H7 (cell line): ENCODE measurements at regions not wholly inside any gene's neighbourhood (a gene's known extent, or its start where the extent isn't known, plus 50 kb on each side); places are given as distances from the start of the nearest gene placed in this dataset.

ENCODE experiments used
- DNase-seq: peaks from one replicate; pipeline ENCODE4 v3.0.0; 2012
- H3K27me3 ChIP-seq: 2 replicates; pipeline ENCODE4 v1.6.0; 2011; ENCODE audit warnings: mild to moderate bottlenecking, low read length; ENCODE audit not compliant: control insufficient read depth, insufficient read depth
- H3K36me3 ChIP-seq: replicated peaks from 2 replicates; pipeline ENCODE4 v1.5.1; 2011; ENCODE audit warnings: low read length; ENCODE audit not compliant: control insufficient read depth, insufficient read depth
- H3K4me3 ChIP-seq: 2 replicates; pipeline ENCODE4 v1.5.1; 2011; ENCODE audit warnings: low read depth, mild to moderate bottlenecking, control low read depth, low read length, moderate library complexity; ENCODE audit not compliant: insufficient read depth

- Histone ChIP-seq H3K4me3 (no peak overlapping the region), H3K27me3 (no peaks in the 10 kb centered on the region), H3K36me3 (no peaks in the 10 kb centered on the region)
- DNase-seq: no peak
Observed at GRCh38 chr13:103188713-103189326, 122.6 kb upstream of the SLC10A2 start.

GRCh38 chr13:103187721-103188156 is 121.5 kb upstream of the SLC10A2 start:
- no peak for DNase-seq
- Histone ChIP-seq H3K4me3 (no peak overlapping the region), H3K27me3 (no peaks in the 10 kb centered on the region), H3K36me3 (no peaks in the 10 kb centered on the region)

- no peaks in the 10 kb centered on the region for H3K36me3 ChIP-seq
- H3K27me3 ChIP-seq: no peaks in the 10 kb centered on the region
- H3K4me3 ChIP-seq: no peak overlapping the region
- DNase-seq: no peak
Observed at GRCh38 chr13:103184413-103184812, 118.2 kb upstream of the SLC10A2 start.

GRCh38 chr13:103178986-103179943 is 113.0 kb upstream of the SLC10A2 start:
- Histone ChIP-seq H3K4me3 (no peak overlapping the region), H3K27me3 (no peaks in the 10 kb centered on the region), H3K36me3 (no peaks in the 10 kb centered on the region)
- no peak for DNase-seq

- H3K36me3 ChIP-seq: no peaks in the 10 kb centered on the region
- H3K4me3 ChIP-seq: no peak overlapping the region
- DNase-seq: no peak
- H3K27me3 ChIP-seq: no peaks in the 10 kb centered on the region
Observed at GRCh38 chr13:103174966-103175365, 108.7 kb upstream of the SLC10A2 start.

- Histone ChIP-seq H3K36me3 (no peaks in the 10 kb centered on the region), H3K27me3 (no peaks in the 10 kb centered on the region), H3K4me3 (no peak overlapping the region)
- no peak for DNase-seq
Observed at GRCh38 chr13:103168901-103169508, 102.8 kb upstream of the SLC10A2 start.

- Histone ChIP-seq H3K36me3 (no peaks in the 10 kb centered on the region), H3K4me3 (no peak overlapping the region), H3K27me3 (no peaks in the 10 kb centered on the region)
- DNase-seq: no peak
Observed at GRCh38 chr13:103164251-103164650, 98.0 kb upstream of the SLC10A2 start.

GRCh38 chr13:103161476-103161875 is 95.3 kb upstream of the SLC10A2 start:
- H3K4me3 ChIP-seq: no peak overlapping the region
- no peaks in the 10 kb centered on the region for H3K27me3 ChIP-seq
- H3K36me3 ChIP-seq: no peaks in the 10 kb centered on the region
- DNase-seq: no peak

- Histone ChIP-seq H3K27me3 (no peaks in the 10 kb centered on the region), H3K4me3 (no peak overlapping the region), H3K36me3 (no peaks in the 10 kb centered on the region)
- DNase-seq: no peak
Observed at GRCh38 chr13:103157434-103158145, 91.4 kb upstream of the SLC10A2 start.

GRCh38 chr13:103157016-103157415 is 90.8 kb upstream of the SLC10A2 start:
- DNase-seq: no peak
- no peak overlapping the region for H3K4me3 ChIP-seq
- H3K27me3 ChIP-seq: no peaks in the 10 kb centered on the region
- no peaks in the 10 kb centered on the region for H3K36me3 ChIP-seq

- H3K4me3 ChIP-seq: no peak overlapping the region
- no peaks in the 10 kb centered on the region for H3K27me3 ChIP-seq
- H3K36me3 ChIP-seq: no peaks in the 10 kb centered on the region
- no peak for DNase-seq
Observed at GRCh38 chr13:103156346-103156998, 90.3 kb upstream of the SLC10A2 start.

- no peaks in the 10 kb centered on the region for H3K36me3 ChIP-seq
- H3K27me3 ChIP-seq: no peaks in the 10 kb centered on the region
- no peak for DNase-seq
- H3K4me3 ChIP-seq: no peak overlapping the region
Observed at GRCh38 chr13:103153466-103153865, 87.2 kb upstream of the SLC10A2 start.

GRCh38 chr13:103147961-103148360 is 81.7 kb upstream of the SLC10A2 start:
- Histone ChIP-seq H3K27me3 (no peaks in the 10 kb centered on the region), H3K36me3 (no peaks in the 10 kb centered on the region), H3K4me3 (no peak overlapping the region)
- DNase-seq: no peak

- Histone ChIP-seq H3K27me3 (no peaks in the 10 kb centered on the region), H3K36me3 (no peaks in the 10 kb centered on the region), H3K4me3 (no peak overlapping the region)
- no peak for DNase-seq
Observed at GRCh38 chr13:103145442-103145841, 79.2 kb upstream of the SLC10A2 start.
